Stimulated activated CD4-positive, alpha-beta T cell treated with anti-CD3 and anti-CD28 coated beads, Interleukin-2, amount 100 ng/mL, for 24 hours (primary cell): ENCODE measurements at regions not wholly inside any gene's neighbourhood (a gene's known extent, or its start where the extent isn't known, plus 50 kb on each side); places are given as distances from the start of the nearest gene placed in this dataset.

ENCODE experiments used
- DNase-seq, 2 donors: peaks; one replicate each; pipeline ENCODE4 v3.0.0-alpha.2; 2020

DNA sequence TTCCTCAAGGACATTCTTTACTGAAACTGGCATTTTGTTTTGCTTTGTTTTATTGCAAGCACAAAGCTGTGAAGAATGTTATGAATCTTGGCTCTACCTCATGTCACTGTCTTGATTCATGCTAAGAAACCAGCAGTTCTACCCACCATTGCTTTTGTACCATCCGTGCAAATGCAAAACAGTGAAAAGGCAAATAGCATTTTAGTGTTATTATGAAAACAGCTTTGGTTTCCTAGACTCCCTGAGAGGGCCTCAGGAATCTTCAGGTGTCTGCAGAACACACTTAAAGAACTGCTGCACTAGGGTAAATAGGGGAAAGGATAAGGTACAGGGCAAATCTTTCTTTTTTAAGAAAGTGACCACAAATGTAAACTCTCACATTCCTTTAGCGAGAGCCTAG lies 318.9 kb downstream of the AHR start:
- no peak for DNase-seq

- DNase-seq = no peak
Observed at GRCh38 chr7:17617857-17618651, 319.6 kb downstream of the AHR start.

- no peak for DNase-seq
Observed at GRCh38 chr7:17618652-17618974, 320.2 kb downstream of the AHR start.

- no peak for DNase-seq
Observed at GRCh38 chr7:17619196-17619818, 320.9 kb downstream of the AHR start.

- no peak for DNase-seq
Observed at GRCh38 chr7:17620566-17620965, 319.7 kb downstream of the SNX13 start.

GRCh38 chr7:17622451-17622850 lies 317.8 kb downstream of the SNX13 start:
- no peak for DNase-seq

GRCh38 chr7:17623546-17624185 lies 316.6 kb downstream of the SNX13 start:
- DNase-seq = no peak

DNA sequence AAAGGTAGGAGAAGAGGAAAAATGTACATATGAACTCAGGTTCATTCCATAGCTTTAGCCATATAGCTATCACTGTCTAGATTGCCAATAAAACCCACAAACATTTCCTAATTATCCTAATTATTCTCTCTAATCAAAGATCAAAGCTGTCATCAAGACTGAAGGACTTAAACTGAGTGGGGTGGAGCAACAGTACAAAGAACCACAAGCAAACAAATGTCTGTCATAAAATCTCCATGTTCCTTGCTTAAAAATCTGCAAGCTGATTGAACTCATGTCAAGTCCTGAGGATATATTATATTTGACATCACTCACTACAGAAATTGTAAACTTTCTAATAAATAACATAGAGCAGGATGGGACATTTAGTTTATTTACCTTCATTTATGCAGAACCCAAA lies 315.9 kb downstream of the SNX13 start:
- no peak for DNase-seq

GRCh38 chr7:17625043-17625442 lies 315.3 kb downstream of the SNX13 start:
- no peak for DNase-seq

- no peak for DNase-seq
Observed at GRCh38 chr7:17626235-17626634, 314.1 kb downstream of the SNX13 start.

DNA sequence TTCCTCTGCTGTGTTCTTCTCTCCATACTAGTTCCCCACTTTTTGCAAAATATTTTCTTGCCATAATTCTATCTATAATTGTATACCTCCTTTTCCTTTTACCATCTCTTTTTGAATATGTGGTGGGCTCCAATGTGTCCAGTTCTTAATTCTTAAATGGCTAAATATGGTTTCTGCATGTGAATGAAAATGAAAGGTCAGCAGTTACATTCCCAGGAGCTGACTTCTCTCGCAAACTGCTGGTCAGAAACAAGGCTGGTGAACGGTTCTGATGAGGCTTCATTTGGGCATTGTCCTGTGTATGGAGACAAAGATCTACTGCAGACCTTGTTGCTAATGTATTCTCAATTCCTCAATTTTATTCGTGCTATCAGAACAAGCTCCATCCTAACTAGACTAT lies 309.2 kb downstream of the SNX13 start:
- DNase-seq = no peak

- no peak for DNase-seq
Observed at GRCh38 chr7:17632384-17632783, 307.9 kb downstream of the SNX13 start.

GRCh38 chr7:17633067-17633466 lies 307.2 kb downstream of the SNX13 start:
- DNase-seq = no peak

- DNase-seq = no peak
Observed at GRCh38 chr7:17638727-17639126, 301.6 kb downstream of the SNX13 start.

- peak; percentile 10 to 27 for DNase-seq
Observed at GRCh38 chr7:17640730-17641377, 299.4 kb downstream of the SNX13 start.

DNA sequence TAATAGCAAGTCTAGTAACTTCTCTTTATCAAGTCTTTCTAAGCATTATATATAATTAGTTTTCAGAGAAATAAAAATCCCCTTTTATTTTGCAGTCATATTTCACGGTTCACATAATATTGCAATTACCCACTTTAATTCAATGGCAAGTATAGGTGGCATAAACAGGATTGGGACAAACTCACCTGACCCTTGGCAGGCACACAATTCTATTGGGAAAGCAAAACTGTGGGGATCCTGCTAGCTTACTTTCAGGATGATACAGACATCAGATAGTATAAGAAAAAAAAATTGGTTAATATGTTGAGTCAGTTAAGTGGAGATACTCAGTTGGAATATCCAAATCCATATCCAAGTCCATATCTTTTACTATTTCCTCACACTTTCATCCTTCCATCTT lies 294.8 kb downstream of the SNX13 start:
- no peak for DNase-seq

DNA sequence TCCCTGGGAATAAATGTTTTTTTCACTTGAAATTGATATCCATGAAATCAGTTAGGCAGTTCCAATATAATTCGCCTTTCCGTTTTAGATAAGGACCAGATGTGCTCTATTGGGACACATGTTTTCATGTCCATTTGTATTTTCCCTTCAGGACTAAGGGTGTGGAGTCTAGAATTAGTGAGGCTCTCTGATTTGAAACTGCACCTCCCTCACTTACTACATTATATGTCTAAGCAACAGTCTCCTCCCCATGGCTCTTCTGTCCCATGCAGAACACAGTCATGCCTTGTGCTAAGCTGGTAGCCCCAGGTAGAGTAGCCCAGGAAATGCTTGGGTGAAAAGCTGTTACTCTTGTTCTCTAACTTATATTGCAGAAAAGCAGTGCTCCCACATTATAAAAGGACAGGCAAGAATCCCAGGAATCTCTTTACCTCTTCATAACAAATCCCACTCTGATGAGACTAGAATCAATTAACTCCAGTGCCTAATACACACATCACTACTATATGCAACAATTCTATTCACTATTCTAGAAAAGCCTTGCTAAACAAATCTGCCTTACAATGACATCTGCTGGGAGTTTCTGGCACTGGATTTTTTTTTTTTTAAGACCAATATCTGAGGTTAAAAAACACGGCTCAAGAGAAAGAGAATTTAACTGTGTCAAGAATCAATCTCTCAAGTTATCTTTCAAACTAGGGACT lies 293.9 kb downstream of the SNX13 start:
- DNase-seq = no peak

- DNase-seq = no peak
Observed at GRCh38 chr7:17651341-17651740, 289.0 kb downstream of the SNX13 start.

- DNase-seq = no peak
Observed at GRCh38 chr7:17651863-17652385, 288.4 kb downstream of the SNX13 start.

DNA sequence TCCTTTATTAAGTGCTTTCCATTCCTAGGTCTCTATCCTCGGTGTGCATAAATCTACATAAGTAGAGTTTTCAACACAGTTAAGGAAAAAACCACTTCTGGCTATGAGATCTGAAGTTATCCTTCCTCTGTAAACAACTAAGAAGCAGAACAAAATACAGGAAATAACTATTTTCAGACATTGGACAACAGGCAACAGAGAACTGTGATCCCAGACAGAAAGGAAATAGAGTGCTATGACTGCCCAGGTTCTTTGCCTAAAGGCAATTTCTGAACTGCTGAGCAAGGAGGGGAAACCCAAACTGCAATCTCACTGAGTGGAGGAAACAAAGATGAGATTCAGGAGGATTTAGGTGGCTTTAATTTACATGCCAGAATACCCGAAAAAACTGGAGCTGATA lies 285.4 kb downstream of the SNX13 start:
- DNase-seq = no peak

GRCh38 chr7:17659126-17659525 lies 281.2 kb downstream of the SNX13 start:
- DNase-seq = no peak

- DNase-seq = no peak
Observed at GRCh38 chr7:17660116-17660515, 280.2 kb downstream of the SNX13 start.
